HL-60/S4 treated with retinoic acid at 250 ng/mL for 4 days and 3 days (cell line): ENCODE measurements at regions not wholly inside any gene's neighbourhood (a gene's known extent, or its start where the extent isn't known, plus 50 kb on each side); places are given as distances from the start of the nearest gene placed in this dataset.
"Not testable (repeated sequence)": the region's sequence is repeated elsewhere in the genome, so short reads cannot be mapped to it uniquely, and the experiment has no call there.

Source experiments
- in situ Hi-C: fragments of 300-500 bp; cut with MboI; formaldehyde crosslinking; loops from 2 replicates; pipeline ENCODE4 v1.7.0; 2022; ENCODE audit warnings: low sequenced_read_pairs

GRCh38 chr5:100249884-100250269 is 285.3 kb upstream of the FAM174A start:
- in situ Hi-C loops: no loop called here

GRCh38 chr5:100249211-100249883 is 285.8 kb upstream of the FAM174A start:
- in situ Hi-C loops: no loop called here

GRCh38 chr5:100232736-100233135 is 302.4 kb upstream of the FAM174A start:
- in situ Hi-C loops: no loop called here

- in situ Hi-C loops: no loop called here
These were observed 346.4 kb upstream of the FAM174A start for GRCh38 chr5:100188778-100189177.

- in situ Hi-C loops: no loop called here
These were observed 346.8 kb upstream of the FAM174A start for GRCh38 chr5:100188339-100188738.

GRCh38 chr5:100186181-100186580 is 349.0 kb upstream of the FAM174A start:
- in situ Hi-C loops: no loop called here

GRCh38 chr5:100182402-100182801 is 352.8 kb upstream of the FAM174A start:
- in situ Hi-C loops: no loop called here

- in situ Hi-C loops: no loop called here
These were observed 359.8 kb upstream of the FAM174A start for GRCh38 chr5:100175346-100175745.

GRCh38 chr5:100165309-100165708 is 369.9 kb upstream of the FAM174A start:
- in situ Hi-C loops: no loop called here

GRCh38 chr5:100161868-100162267 is 373.3 kb upstream of the FAM174A start:
- in situ Hi-C loops: no loop called here

- in situ Hi-C loops: no loop called here
These were observed 378.1 kb upstream of the FAM174A start for GRCh38 chr5:100157066-100157465.

GRCh38 chr5:100148239-100148638 is 386.9 kb upstream of the FAM174A start:
- in situ Hi-C loops: no loop called here

- in situ Hi-C loops: no loop called here
These were observed 392.6 kb upstream of the FAM174A start for GRCh38 chr5:100142607-100143006.

GRCh38 chr5:100131161-100131560 is 404.0 kb upstream of the FAM174A start:
- in situ Hi-C loops: no loop called here

- in situ Hi-C loops: no loop called here
These were observed 404.9 kb upstream of the FAM174A start for GRCh38 chr5:100130307-100130706.

GRCh38 chr5:100119903-100120302 is 415.3 kb upstream of the FAM174A start:
- in situ Hi-C loops: no loop called here

GRCh38 chr5:100110497-100110896 is 424.7 kb upstream of the FAM174A start:
- in situ Hi-C loops: no loop called here

GRCh38 chr5:100108883-100109282 is 426.3 kb upstream of the FAM174A start:
- in situ Hi-C loops: no loop called here

- in situ Hi-C loops: not testable (repeated sequence)
These were observed 431.5 kb upstream of the FAM174A start for GRCh38 chr5:100103592-100104119.

GRCh38 chr5:100101466-100101865 is 433.7 kb upstream of the FAM174A start:
- in situ Hi-C loops: not testable (repeated sequence)

- in situ Hi-C loops: not testable (repeated sequence)
These were observed 438.8 kb upstream of the FAM174A start for GRCh38 chr5:100096328-100096727.

GRCh38 chr5:100080703-100081102 is 454.5 kb upstream of the FAM174A start:
- in situ Hi-C loops: not testable (repeated sequence)

- in situ Hi-C loops: not testable (repeated sequence)
These were observed 456.0 kb upstream of the FAM174A start for GRCh38 chr5:100079163-100079562.
